ENCODE measurements at regions not wholly inside any gene's neighbourhood (a gene's known extent, or its start where the extent isn't known, plus 50 kb on each side); places are given as distances from the start of the nearest gene placed in this dataset.

DNA sequence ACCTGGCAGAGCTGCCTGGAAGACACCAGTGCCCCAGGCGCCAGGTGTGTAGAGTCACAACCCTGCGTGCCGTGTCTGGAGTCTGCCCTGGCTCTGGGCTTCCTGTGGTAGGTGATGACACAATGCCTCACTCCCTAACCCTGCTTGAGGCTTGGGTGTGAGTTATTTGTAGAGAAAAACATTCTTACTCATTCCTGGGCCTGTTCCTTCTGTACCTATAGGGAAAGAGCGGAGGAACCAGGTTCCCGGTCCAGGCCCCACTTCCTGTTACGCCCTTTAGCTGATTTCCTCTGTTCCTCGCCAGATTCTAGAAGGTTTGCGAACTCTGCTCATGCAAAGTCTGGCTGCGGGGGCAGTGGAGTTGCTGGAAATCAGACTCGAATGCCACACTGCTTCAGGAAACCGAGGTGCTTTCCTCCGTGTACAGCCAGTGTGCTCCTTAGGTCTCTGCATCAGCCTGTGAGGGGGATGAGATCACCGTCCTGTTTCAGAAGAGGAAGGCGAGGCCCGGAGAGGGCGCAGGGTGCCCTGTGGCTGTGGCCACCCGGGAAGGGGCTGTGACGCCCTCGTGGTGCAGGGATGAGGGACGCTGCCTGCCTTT is 67.1 kb upstream of the DUSP22 start:
- TF ChIP-seq, protein P1, sequence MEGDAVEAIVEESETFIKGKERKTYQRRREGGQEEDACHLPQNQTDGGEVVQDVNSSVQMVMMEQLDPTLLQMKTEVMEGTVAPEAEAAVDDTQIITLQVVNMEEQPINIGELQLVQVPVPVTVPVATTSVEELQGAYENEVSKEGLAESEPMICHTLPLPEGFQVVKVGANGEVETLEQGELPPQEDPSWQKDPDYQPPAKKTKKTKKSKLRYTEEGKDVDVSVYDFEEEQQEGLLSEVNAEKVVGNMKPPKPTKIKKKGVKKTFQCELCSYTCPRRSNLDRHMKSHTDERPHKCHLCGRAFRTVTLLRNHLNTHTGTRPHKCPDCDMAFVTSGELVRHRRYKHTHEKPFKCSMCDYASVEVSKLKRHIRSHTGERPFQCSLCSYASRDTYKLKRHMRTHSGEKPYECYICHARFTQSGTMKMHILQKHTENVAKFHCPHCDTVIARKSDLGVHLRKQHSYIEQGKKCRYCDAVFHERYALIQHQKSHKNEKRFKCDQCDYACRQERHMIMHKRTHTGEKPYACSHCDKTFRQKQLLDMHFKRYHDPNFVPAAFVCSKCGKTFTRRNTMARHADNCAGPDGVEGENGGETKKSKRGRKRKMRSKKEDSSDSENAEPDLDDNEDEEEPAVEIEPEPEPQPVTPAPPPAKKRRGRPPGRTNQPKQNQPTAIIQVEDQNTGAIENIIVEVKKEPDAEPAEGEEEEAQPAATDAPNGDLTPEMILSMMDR (conservative IDR thresholded peaks at IDR 0.05; ENCODE audit: low read depth, low read length) = no peak
- no peak for TF ChIP-seq EZH2 (IDR thresholded peaks at IDR 0.05; ENCODE audit: low read length, unreplicated experiment)
